HFF-Myc (cell line): ENCODE measurements at regions not wholly inside any gene's neighbourhood (a gene's known extent, or its start where the extent isn't known, plus 50 kb on each side); places are given as distances from the start of the nearest gene placed in this dataset.

Experiments
- DNase-seq: peaks from one replicate; pipeline ENCODE4 v3.0.0-alpha.2; 2011; ENCODE audit warnings: low read depth; ENCODE audit errors: extremely low read depth
- H3K4me3 ChIP-seq: replicated peaks from 2 replicates; pipeline ENCODE4 v1.5.1; 2011; ENCODE audit warnings: low read depth, mild to moderate bottlenecking, control low read depth, low read length
- CTCF ChIP-seq: IDR thresholded peaks from 2 replicates; pipeline ENCODE4 v1.5.1; 2012; ENCODE audit warnings: mild to moderate bottlenecking, low read depth, low read length, control low read depth; ENCODE audit errors: missing control alignments

- no peak for DNase-seq
- H3K4me3 ChIP-seq = no peak overlapping the region
- no peak for TF ChIP-seq CTCF
Observed at GRCh38 chr10:58140691-58141347, 126.9 kb downstream of the IPMK start.

GRCh38 chr10:58140054-58140453, 127.6 kb downstream of the IPMK start:
- no peak overlapping the region for H3K4me3 ChIP-seq
- DNase-seq = no peak
- no peak for TF ChIP-seq CTCF

GRCh38 chr10:58137813-58138212, 129.9 kb downstream of the IPMK start:
- DNase-seq = no peak
- H3K4me3 ChIP-seq = no peak overlapping the region
- no peak for TF ChIP-seq CTCF

GRCh38 chr10:58115218-58116050, 152.3 kb downstream of the IPMK start:
- no peak for TF ChIP-seq CTCF
- H3K4me3 ChIP-seq = no peak overlapping the region
- no peak for DNase-seq

GRCh38 chr10:58109731-58110130, 158.0 kb downstream of the IPMK start:
- no peak for TF ChIP-seq CTCF
- no peak for DNase-seq

GRCh38 chr10:58107506-58107905, 160.2 kb downstream of the IPMK start:
- H3K4me3 ChIP-seq = no peak overlapping the region
- TF ChIP-seq CTCF = no peak
- peak; percentile 15 for DNase-seq

More at GRCh38 chr10:58109731-58110130, 158.0 kb downstream of the IPMK start:
- H3K4me3 ChIP-seq = no peak overlapping the region
